ENCODE measurements at regions not wholly inside any gene's neighbourhood (a gene's known extent, or its start where the extent isn't known, plus 50 kb on each side); places are given as distances from the start of the nearest gene placed in this dataset.
A peak's percentile ranks its signal among the peaks of the same experiment; 100 is the strongest.

DNA sequence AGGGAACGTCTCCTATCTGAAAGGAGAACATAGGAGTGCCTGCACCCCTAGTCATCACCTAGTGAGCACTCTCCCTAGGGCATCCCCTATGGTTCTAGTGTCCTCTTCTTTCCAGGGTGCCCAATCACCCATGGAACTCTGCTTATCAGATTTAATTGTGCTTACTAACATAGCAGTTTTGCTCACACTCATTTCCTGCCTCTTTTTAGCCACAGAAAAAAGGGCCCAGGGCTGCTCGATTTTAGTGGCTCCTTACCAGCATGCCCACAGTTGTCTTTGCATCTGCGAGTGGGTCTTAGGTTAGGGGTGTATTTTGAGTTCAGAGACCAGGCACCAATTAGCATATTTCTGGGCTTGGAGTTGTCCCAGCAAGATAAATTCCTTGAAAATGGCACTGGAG lies 1110.2 kb downstream of the TAF11L14 start:
- H3K4me3 ChIP-seq (replicated peaks; ENCODE audit: insufficient read depth, low read length): peak overlapping the region; percentile 63; the same call in 1 of the 2 replicates
- H3K27me3 ChIP-seq (ENCODE audit: insufficient read depth, poor library complexity, severe bottlenecking): no peaks in the 10 kb centered on the region
- no peak for DNase-seq (ENCODE audit: low read depth in 1 of 2, low spot score in 1 of 2)
- no peak for TF ChIP-seq POLR2AphosphoS5 (IDR thresholded peaks at IDR 0.05; ENCODE audit: low read depth)
- TF ChIP-seq, protein P1, sequence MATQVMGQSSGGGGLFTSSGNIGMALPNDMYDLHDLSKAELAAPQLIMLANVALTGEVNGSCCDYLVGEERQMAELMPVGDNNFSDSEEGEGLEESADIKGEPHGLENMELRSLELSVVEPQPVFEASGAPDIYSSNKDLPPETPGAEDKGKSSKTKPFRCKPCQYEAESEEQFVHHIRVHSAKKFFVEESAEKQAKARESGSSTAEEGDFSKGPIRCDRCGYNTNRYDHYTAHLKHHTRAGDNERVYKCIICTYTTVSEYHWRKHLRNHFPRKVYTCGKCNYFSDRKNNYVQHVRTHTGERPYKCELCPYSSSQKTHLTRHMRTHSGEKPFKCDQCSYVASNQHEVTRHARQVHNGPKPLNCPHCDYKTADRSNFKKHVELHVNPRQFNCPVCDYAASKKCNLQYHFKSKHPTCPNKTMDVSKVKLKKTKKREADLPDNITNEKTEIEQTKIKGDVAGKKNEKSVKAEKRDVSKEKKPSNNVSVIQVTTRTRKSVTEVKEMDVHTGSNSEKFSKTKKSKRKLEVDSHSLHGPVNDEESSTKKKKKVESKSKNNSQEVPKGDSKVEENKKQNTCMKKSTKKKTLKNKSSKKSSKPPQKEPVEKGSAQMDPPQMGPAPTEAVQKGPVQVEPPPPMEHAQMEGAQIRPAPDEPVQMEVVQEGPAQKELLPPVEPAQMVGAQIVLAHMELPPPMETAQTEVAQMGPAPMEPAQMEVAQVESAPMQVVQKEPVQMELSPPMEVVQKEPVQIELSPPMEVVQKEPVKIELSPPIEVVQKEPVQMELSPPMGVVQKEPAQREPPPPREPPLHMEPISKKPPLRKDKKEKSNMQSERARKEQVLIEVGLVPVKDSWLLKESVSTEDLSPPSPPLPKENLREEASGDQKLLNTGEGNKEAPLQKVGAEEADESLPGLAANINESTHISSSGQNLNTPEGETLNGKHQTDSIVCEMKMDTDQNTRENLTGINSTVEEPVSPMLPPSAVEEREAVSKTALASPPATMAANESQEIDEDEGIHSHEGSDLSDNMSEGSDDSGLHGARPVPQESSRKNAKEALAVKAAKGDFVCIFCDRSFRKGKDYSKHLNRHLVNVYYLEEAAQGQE (IDR thresholded peaks at IDR 0.05; ENCODE audit: insufficient replicate concordance, low read depth): no peak
- TF ChIP-seq GABPA (IDR thresholded peaks at IDR 0.05; ENCODE audit: low read depth): no peak
- TF ChIP-seq, protein P2, sequence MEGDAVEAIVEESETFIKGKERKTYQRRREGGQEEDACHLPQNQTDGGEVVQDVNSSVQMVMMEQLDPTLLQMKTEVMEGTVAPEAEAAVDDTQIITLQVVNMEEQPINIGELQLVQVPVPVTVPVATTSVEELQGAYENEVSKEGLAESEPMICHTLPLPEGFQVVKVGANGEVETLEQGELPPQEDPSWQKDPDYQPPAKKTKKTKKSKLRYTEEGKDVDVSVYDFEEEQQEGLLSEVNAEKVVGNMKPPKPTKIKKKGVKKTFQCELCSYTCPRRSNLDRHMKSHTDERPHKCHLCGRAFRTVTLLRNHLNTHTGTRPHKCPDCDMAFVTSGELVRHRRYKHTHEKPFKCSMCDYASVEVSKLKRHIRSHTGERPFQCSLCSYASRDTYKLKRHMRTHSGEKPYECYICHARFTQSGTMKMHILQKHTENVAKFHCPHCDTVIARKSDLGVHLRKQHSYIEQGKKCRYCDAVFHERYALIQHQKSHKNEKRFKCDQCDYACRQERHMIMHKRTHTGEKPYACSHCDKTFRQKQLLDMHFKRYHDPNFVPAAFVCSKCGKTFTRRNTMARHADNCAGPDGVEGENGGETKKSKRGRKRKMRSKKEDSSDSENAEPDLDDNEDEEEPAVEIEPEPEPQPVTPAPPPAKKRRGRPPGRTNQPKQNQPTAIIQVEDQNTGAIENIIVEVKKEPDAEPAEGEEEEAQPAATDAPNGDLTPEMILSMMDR (IDR thresholded peaks at IDR 0.05; ENCODE audit: insufficient read depth, low read length): no peak
- TF ChIP-seq SPI1 (IDR thresholded peaks at IDR 0.05; ENCODE audit: borderline replicate concordance, low read depth): no peak
- H3K27ac ChIP-seq (replicated peaks): no peak overlapping the region; the same call in 1 of the 2 replicates

DNA sequence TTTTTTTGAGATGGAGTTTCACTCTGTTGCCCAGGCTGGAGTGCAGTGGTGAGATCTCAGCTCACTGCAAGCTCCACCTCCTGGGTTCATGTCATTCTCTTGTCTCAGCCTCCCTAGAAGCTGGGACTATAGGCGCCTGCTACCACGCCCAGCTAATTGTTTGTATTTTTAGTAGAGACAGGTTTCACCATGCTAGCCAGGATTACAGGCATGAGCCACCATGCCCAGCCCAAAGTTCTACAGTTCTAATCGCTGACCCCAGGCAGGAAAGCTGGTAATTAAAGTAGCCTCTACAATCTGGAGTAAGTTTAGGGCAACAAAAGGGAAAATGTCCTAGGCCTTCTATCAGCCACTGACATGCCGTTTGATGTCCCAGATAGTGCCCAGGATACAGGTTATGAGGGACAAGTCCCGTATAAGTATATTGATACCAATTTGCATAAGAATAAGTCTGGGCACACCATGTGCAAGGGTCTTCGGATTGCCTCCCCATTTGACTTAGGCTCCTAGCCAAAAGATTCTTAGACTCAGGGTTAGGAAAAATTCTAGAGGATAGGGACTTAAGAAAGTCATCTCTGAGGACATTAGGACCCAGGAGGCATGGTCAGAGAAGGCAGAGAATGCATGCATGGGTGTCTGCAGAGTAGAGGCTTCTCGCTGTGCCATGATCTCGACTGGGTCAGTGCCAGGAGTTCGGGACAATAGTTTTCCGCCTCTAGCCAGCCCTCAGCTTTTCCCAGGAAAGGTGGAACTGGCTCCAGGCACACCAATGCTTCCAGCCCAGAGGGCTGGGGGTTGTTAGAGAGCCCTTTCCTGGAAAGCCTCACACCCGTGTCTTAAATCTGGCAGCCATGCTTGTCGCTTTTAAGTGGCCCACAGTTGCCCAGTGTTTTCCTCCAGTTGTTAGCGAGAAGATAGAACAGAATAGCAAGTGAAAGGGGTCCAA lies 1111.1 kb downstream of the TAF11L14 start:
- TF ChIP-seq POLR2AphosphoS5 (IDR thresholded peaks at IDR 0.05; ENCODE audit: low read depth): no peak
- TF ChIP-seq, protein P2 (IDR thresholded peaks at IDR 0.05; ENCODE audit: insufficient read depth, low read length): no peak
- TF ChIP-seq SPI1 (IDR thresholded peaks at IDR 0.05; ENCODE audit: borderline replicate concordance, low read depth): no peak
- Histone ChIP-seq H3K4me3 (replicated peaks; ENCODE audit: insufficient read depth, low read length) (peak overlapping the region; percentile 63), H3K27ac (replicated peaks) (peak overlapping the region; percentile 87), H3K27me3 (ENCODE audit: insufficient read depth, poor library complexity, severe bottlenecking) (no peaks in the 10 kb centered on the region)
- DNase-seq (ENCODE audit: low read depth in 1 of 2, low spot score in 1 of 2): peak in 1 of 2 experiments; percentile 63

DNA sequence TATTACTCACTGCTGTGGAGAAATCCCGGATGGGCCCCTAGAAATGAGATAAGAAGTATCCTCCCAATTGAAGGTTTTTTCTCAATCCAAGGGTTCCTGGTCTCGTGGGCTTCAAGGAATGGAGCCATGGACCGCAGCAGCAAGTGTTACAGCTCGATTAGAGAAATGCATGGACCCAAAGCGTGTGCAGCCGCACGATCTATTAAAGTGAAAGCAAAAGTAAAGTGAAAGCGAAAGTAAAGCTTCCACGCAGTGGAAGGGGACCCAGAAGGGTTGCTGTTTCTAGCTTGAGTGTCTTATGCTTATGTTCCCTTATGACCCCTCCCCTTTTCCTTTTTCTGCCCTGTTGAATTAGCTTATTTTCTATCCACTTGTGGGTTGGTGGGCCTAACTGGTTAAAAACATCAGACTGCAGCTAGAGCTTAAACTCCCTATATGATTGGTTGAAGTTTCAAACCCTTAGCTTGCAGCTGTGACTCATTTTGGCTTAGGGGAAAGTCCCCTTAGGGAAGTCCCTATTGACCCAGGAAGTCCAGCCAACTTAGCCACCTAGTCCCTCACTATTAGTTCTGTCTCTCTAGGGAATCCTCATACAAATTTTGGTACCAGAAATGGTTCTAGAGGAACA lies 1111.8 kb downstream of the TAF11L14 start:
- H3K27me3 ChIP-seq (ENCODE audit: insufficient read depth, poor library complexity, severe bottlenecking): no peaks in the 10 kb centered on the region
- peak; percentile 48 to 59 for DNase-seq (ENCODE audit: low read depth in 1 of 2, low spot score in 1 of 2)
- peak overlapping the region; percentile 63 for H3K4me3 ChIP-seq (replicated peaks; ENCODE audit: insufficient read depth, low read length)
- H3K27ac ChIP-seq (replicated peaks): peak overlapping the region; percentile 87
- TF ChIP-seq GABPA (IDR thresholded peaks at IDR 0.05; ENCODE audit: low read depth) (no peak), POLR2AphosphoS5 (IDR thresholded peaks at IDR 0.05; ENCODE audit: low read depth) (no peak), SPI1 (IDR thresholded peaks at IDR 0.05; ENCODE audit: borderline replicate concordance, low read depth) (no peak)
- TF ChIP-seq, protein P2 (IDR thresholded peaks at IDR 0.05; ENCODE audit: insufficient read depth, low read length): no peak
- TF ChIP-seq, protein P1 (IDR thresholded peaks at IDR 0.05; ENCODE audit: insufficient replicate concordance, low read depth): no peak

Data from HL-60 (cell line).